Spleen (tissue), 11 donors: ENCODE measurements at regions not wholly inside any gene's neighbourhood (a gene's known extent, or its start where the extent isn't known, plus 50 kb on each side); places are given as distances from the start of the nearest gene placed in this dataset.

Experiments used
- DNase-seq: peaks from one replicate; pipeline ENCODE4 v3.0.0-alpha.2; 2020
- H3K27ac ChIP-seq, 8 donors: fragments of 200-600 bp; sonication (generic) in 7 of 8; 1 replicate in 4 of 8; 2 replicates in 4 of 8; pipeline versions ENCODE4 v1.5.0 to v1.8.0; 2016 to 2021; ENCODE audit warnings: inconsistent platforms in 4 of 8, mild to moderate bottlenecking in 4 of 8, moderate library complexity in 1 of 8
- H3K27me3 ChIP-seq, 7 donors: fragments of 200-600 bp; sonication (generic) in 6 of 7; replicated peaks in 1 of 7; 1 replicate in 4 of 7; 2 replicates in 3 of 7; pipeline versions ENCODE4 v1.5.0 to v1.8.0; 2016 to 2021; ENCODE audit warnings: inconsistent platforms in 3 of 7, mild to moderate bottlenecking in 1 of 7
- H3K36me3 ChIP-seq, 6 donors: fragments of 200-600 bp; sonication (generic) in 5 of 6; 1 replicate in 4 of 6; 2 replicates in 2 of 6; pipeline versions ENCODE4 v1.5.0 to v1.8.0; 2016 to 2021; ENCODE audit warnings: inconsistent platforms in 2 of 6
- H3K4me1 ChIP-seq, 6 donors: fragments of 200-600 bp; sonication (generic) in 5 of 6; 1 replicate in 3 of 6; 2 replicates in 3 of 6; pipeline versions ENCODE4 v1.5.0 to v1.8.0; 2016 to 2021; ENCODE audit warnings: inconsistent platforms in 3 of 6
- H3K4me3 ChIP-seq, 8 donors: fragments of 200-600 bp; sonication (generic) in 7 of 8; 1 replicate in 4 of 8; 2 replicates in 4 of 8; pipeline versions ENCODE4 v1.5.0 to v1.8.0; 2016 to 2021; ENCODE audit warnings: inconsistent platforms in 4 of 8, mild to moderate bottlenecking in 4 of 8, moderate library complexity in 2 of 8
- H3K9me3 ChIP-seq, 8 donors: fragments of 200-600 bp; sonication (generic) in 7 of 8; 1 replicate in 4 of 8; 2 replicates in 4 of 8; pipeline versions ENCODE4 v1.5.0 to v1.8.0; 2016 to 2021; ENCODE audit warnings: inconsistent platforms in 4 of 8
- POLR2A ChIP-seq, 3 donors: fragments of 450-650 bp; IDR thresholded peaks; one replicate each; pipeline ENCODE4 v1.5.1; 2017; ENCODE audit warnings: antibody characterized with exemption in 3 of 3, mild to moderate bottlenecking in 1 of 3
- POLR2AphosphoS5 ChIP-seq, 3 donors: sonication (generic); formaldehyde crosslinking; IDR thresholded peaks; one replicate each; pipeline ENCODE4 v1.5.1; 2017; ENCODE audit warnings: antibody characterized with exemption in 3 of 3
- WGBS, 5 donors: extraction: QIAGEN DNeasy Blood & Tissue Kit in 3 of 5; methylation state at CpG; one replicate each; pipeline versions ENCODE4 v1.1.5 to v1.1.7; 2013 to 2018; 5-methylcytosine and 5-hydroxymethylcytosine counted together
- intact Hi-C: fragments of 100-400 bp; cut with DNase I; formaldehyde crosslinking; loops from one replicate; pipeline ENCODE4 v1.15.0; 2023; ENCODE audit warnings: low total_unique reads
- TF ChIP-seq, protein P1 (sequence below), 11 experiments: fragments of 200-600 bp in 7 of 11; fragments of 450-650 bp in 4 of 11; sonication (generic) in 4 of 11; IDR thresholded peaks in 8 of 11; conservative IDR thresholded peaks in 3 of 11; 1 replicate in 7 of 11; 2 replicates in 4 of 11; pipeline versions ENCODE4 v1.4.0 to v1.8.0; 2016 to 2021; ENCODE audit warnings: antibody characterized with exemption in 11 of 11, inconsistent platforms in 4 of 11, mild to moderate bottlenecking in 1 of 11
- donor health status: healthy with polysubstance abuse.
- donor health status: DM: no; HTN: no; CAD: no; lungs with moderate emphysema.
- donor health status: DM: no; HTN: no; CAD: no.
- donor health status: Bipolar disorder and iron deficiency.
- donor health status: healthy.
- donor health status: DM: no; HTN: no; CAD: no.
- donor health status: DM: yes; HTN: yes; CAD: no.

DNA sequence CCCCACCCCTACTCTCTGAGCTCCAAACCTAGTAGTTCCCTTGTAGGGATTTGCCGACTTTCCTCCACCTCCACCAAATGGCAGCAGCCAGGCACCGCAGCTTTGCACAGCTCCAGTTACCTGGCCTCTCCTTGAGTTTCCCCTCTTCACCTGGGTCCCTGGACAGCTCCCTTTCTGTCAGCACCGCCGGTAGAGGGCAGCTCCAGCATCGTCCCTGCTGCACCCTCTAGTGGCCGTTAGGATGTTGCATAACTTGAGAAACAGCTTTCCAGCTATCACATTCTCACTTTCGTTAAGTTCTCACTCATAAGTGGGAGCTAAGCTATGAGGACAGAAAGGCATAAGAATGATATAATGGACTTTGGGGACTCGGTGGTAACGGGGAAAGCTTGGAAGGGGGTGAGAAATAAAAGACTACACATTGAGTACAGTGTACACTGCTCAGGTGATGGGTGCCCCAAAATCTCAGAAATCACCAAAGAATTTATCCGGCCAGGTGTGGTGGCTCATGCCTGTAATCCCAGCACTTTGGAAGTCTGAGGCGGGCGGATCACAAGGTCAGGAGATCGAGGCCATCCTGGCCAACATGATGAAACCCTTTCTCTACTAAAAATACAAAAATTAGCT, 60.4 kb upstream of the OLFM4 start:
- Histone ChIP-seq H3K27ac (no peak overlapping the region), H3K36me3 (no peaks in the 10 kb centered on the region), H3K9me3 (no peaks in the 10 kb centered on the region), H3K4me1 (no peaks in the 10 kb centered on the region), H3K4me3 (no peak overlapping the region), H3K27me3 (peaks cover 0 to 28% (median 0%) of the 10 kb centered on the region in 7 donors)
- intact Hi-C loops = no loop called here
- WGBS, 5 donors = 20 to 26% (median 22%) methylated on average over 12 to 13 of the region's 13 CpGs
- TF ChIP-seq, protein P1, sequence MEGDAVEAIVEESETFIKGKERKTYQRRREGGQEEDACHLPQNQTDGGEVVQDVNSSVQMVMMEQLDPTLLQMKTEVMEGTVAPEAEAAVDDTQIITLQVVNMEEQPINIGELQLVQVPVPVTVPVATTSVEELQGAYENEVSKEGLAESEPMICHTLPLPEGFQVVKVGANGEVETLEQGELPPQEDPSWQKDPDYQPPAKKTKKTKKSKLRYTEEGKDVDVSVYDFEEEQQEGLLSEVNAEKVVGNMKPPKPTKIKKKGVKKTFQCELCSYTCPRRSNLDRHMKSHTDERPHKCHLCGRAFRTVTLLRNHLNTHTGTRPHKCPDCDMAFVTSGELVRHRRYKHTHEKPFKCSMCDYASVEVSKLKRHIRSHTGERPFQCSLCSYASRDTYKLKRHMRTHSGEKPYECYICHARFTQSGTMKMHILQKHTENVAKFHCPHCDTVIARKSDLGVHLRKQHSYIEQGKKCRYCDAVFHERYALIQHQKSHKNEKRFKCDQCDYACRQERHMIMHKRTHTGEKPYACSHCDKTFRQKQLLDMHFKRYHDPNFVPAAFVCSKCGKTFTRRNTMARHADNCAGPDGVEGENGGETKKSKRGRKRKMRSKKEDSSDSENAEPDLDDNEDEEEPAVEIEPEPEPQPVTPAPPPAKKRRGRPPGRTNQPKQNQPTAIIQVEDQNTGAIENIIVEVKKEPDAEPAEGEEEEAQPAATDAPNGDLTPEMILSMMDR (IDR thresholded peaks at IDR 0.05 in 8 of 11, conservative IDR thresholded peaks at IDR 0.05 in 3 of 11) = peak; percentile 49 to 89 (median 73)
- no peak for TF ChIP-seq POLR2A (IDR thresholded peaks at IDR 0.05)
- DNase-seq = peak; percentile 89

DNA sequence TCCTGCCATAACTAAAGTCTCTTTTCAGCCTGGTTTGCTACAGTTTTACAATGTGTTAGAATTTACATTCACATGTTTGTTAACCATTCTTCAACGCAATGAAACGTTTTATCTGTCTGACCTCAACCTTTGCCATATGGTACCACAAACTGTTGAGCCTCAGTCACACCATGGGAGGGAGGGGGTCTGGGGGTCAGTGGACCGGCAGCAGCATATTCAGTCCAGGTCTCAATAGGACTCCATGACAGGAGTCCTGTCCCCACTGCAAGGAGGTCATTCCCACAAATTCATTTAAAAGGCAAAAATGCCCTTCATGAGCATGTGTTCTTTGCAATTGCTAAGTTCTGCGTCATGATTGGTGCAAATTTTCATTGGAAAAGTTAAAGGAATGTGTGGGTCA, 66.6 kb upstream of the OLFM4 start:
- H3K36me3 ChIP-seq = no peaks in the 10 kb centered on the region
- WGBS, 5 donors = 40 to 56% (median 51%) methylated on average over 4 of the region's 4 CpGs
- H3K27me3 ChIP-seq = peaks cover 0 to 2% (median 0%) of the 10 kb centered on the region in 7 donors
- H3K4me1 ChIP-seq = no peaks in the 10 kb centered on the region
- TF ChIP-seq POLR2AphosphoS5 (IDR thresholded peaks at IDR 0.05) (no peak), POLR2A (IDR thresholded peaks at IDR 0.05) (no peak)
- TF ChIP-seq, protein P1 (IDR thresholded peaks at IDR 0.05 in 8 of 11, conservative IDR thresholded peaks at IDR 0.05 in 3 of 11) = no peak
- H3K9me3 ChIP-seq = peaks cover 0 to 7% (median 0%) of the 10 kb centered on the region in 8 donors
- intact Hi-C loops = no loop called here
- no peak overlapping the region for H3K4me3 ChIP-seq
- no peak overlapping the region for H3K27ac ChIP-seq
- no peak for DNase-seq

DNA sequence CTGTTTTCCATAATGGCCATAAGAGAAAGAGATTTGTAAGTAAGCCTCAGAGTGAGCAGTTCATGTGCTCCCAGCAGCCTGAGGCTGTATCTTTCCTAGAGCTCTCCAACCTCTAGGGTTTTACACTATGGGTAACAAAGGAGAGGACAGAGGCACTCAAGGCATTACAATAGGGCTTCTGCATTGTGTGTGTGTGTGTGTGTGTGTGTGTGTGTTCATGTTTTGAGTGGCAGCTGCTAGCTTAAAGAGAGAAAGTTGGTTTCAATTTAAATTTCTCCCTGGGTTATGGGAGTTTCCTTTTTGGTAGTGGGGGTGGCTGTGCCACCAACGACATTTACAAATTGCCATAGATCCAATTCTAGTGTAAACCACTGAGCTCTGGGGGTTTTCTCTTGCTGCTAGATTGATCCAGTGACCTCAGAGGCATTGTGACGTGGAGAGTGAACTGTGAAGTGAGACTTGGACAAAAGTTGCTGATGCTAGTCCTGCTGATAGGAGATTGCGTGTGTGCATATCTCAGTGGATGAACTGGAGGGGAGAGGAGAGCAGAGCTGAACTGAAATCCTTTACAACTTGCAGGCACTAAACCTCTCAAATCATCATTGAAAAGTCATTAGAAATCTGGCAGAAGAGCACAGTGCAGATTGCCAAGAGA, 67.2 kb upstream of the OLFM4 start:
- intact Hi-C loops = no loop called here
- no peak for DNase-seq
- TF ChIP-seq POLR2AphosphoS5 (IDR thresholded peaks at IDR 0.05) = no peak
- TF ChIP-seq, protein P1 (IDR thresholded peaks at IDR 0.05 in 8 of 11, conservative IDR thresholded peaks at IDR 0.05 in 3 of 11) = no peak
- no peak for TF ChIP-seq POLR2A (IDR thresholded peaks at IDR 0.05)
- peaks cover 0 to 7% (median 0%) of the 10 kb centered on the region in 8 donors for H3K9me3 ChIP-seq
- 40 to 66% (median 56%) methylated on average over 3 of the region's 3 CpGs for WGBS, 5 donors
- H3K4me1 ChIP-seq = no peaks in the 10 kb centered on the region
- H3K36me3 ChIP-seq = no peaks in the 10 kb centered on the region
- no peak overlapping the region for H3K27ac ChIP-seq
- no peak overlapping the region for H3K4me3 ChIP-seq
- H3K27me3 ChIP-seq = peaks cover 0 to 2% (median 0%) of the 10 kb centered on the region in 7 donors

DNA sequence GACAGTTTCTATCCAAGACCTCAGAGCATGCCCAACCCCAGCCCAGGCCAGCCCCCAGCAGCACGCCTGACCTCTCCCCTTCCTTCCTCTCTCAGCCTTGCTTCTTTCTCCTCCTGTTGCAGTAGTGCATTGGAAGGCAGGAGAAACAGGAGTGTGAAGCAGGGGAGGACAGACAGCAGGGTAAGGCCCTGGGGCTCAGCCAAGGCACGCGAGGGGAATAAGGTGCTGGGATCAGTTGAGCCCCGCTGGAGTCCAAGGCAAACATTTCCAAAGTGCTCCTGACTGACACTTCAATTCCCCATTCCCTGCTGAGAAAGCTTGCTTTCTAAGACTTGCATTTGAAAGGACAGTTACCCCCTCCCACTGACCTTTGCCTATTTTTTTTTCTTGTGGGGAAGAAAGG, 73.1 kb upstream of the OLFM4 start:
- intact Hi-C loops = no loop called here
- Histone ChIP-seq H3K9me3 (peaks cover 0 to 7% (median 0%) of the 10 kb centered on the region in 8 donors), H3K4me1 (peaks cover 0 to 3% (median 0%) of the 10 kb centered on the region in 6 donors), H3K36me3 (no peaks in the 10 kb centered on the region), H3K4me3 (no peak overlapping the region), H3K27me3 (no peaks in the 10 kb centered on the region), H3K27ac (no peak overlapping the region)
- WGBS, 5 donors = 41 to 71% (median 45%) methylated on average over 4 of the region's 4 CpGs
- DNase-seq = no peak
- no peak for TF ChIP-seq POLR2A (IDR thresholded peaks at IDR 0.05)
- TF ChIP-seq, protein P1 (IDR thresholded peaks at IDR 0.05 in 8 of 11, conservative IDR thresholded peaks at IDR 0.05 in 3 of 11) = no peak
- TF ChIP-seq POLR2AphosphoS5 (IDR thresholded peaks at IDR 0.05) = no peak
